ENCODE measurements at regions not wholly inside any gene's neighbourhood (a gene's known extent, or its start where the extent isn't known, plus 50 kb on each side); places are given as distances from the start of the nearest gene placed in this dataset.

DNA sequence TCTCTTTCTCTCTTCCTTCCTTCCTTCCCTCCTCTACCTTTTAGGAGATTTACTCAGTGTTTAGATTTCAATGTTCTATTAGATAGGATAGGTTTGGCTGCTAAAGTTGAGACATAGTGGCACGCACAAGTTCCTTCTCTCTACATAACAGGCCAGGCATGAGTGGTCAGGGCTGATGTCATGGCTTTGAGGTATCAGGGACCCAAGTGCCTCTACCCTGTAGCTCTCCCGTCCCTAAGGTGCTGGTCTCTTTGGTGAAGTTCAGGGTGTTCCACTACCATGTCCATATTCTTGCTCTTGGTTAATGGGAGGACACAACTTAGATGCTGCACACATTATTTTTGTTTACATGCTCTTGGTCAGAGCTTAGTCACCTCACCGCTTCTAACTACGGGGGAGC is 245.3 kb downstream of the QKI start:
- no peak overlapping the region for H3K14ac ChIP-seq (replicated peaks; ENCODE audit: low read depth, low read length)
- no peak overlapping the region for H3K4me3 ChIP-seq (ENCODE audit: insufficient read depth, low read depth, low read length)
- H3K4ac ChIP-seq (ENCODE audit: low read depth, low read length), result no peak overlapping the region
- in situ Hi-C loops (cut with MboI; ENCODE audit: low sequenced_read_pairs) (no loop called here), dilution Hi-C loops (cut with HindIII; ENCODE audit: low sequenced_read_pairs, unreplicated experiment) (no loop called here), intact Hi-C loops (cut with micrococcal nuclease) (no loop called here)
- no peak overlapping the region for H3K23ac ChIP-seq (ENCODE audit: low read depth, low read length)
- no TSS peak for BruUV-seq (replicated peaks)
- CTCF ChIA-PET, result no interaction called here
- no peak overlapping the region for H4K5ac ChIP-seq (ENCODE audit: low read depth, low read length)
- POLR2A ChIA-PET (ENCODE audit: unreplicated experiment), result no interaction called here
- H4K91ac ChIP-seq (ENCODE audit: insufficient read depth, low read depth, low read length), result no peak overlapping the region
- H4K8ac ChIP-seq (ENCODE audit: low read depth in 2 of 2, low read length in 2 of 2), result no peak overlapping the region
- H3K4me1 ChIP-seq (ENCODE audit: control insufficient read depth, insufficient read depth, low read length), result no peaks in the 10 kb centered on the region
- no peak overlapping the region for H3K18ac ChIP-seq (ENCODE audit: low read depth, low read length)
- H2BK15ac ChIP-seq (ENCODE audit: low read depth, low read length), result no peak overlapping the region
- no CpG with 5 or more reads among the region's 4 CpGs for WGBS, 2 experiments (ENCODE audit: extremely low coverage in 2 of 2, insufficient read length in 1 of 2)
- H3K27me3 ChIP-seq (ENCODE audit: control insufficient read depth, insufficient read depth, low read length), result peaks cover 11% of the 10 kb centered on the region
- ATAC-seq (ENCODE audit: low read depth), result no peak
- no peaks in the 10 kb centered on the region for H3K36me3 ChIP-seq (ENCODE audit: control insufficient read depth, insufficient read depth, low read length)
- no peak overlapping the region for H2AK9ac ChIP-seq (replicated peaks; ENCODE audit: low read depth, low read length, poor library complexity)
- no peak overlapping the region for H3K27ac ChIP-seq (ENCODE audit: insufficient read depth, low read length)
- H2AFZ ChIP-seq (replicated peaks; ENCODE audit: low read length, poor library complexity), result no peak overlapping the region
- no peak overlapping the region for H2AK5ac ChIP-seq (ENCODE audit: low read depth, low read length)
- H3K4me2 ChIP-seq (ENCODE audit: low read depth, low read length), result no peak overlapping the region
- H2BK5ac ChIP-seq (ENCODE audit: low read depth, low read length, poor library complexity, severe bottlenecking), result no peak overlapping the region
- H3K56ac ChIP-seq (ENCODE audit: extremely low read depth, insufficient read depth, low read length), result no peak overlapping the region
- no peak overlapping the region for H2BK20ac ChIP-seq (ENCODE audit: low read depth, low read length)
- H3K9ac ChIP-seq (ENCODE audit: low read depth, low read length), result no peak overlapping the region
- H2BK120ac ChIP-seq (ENCODE audit: low read depth, low read length), result no peak overlapping the region
- H4K20me1 ChIP-seq (ENCODE audit: insufficient read depth, low read length), result no peaks in the 10 kb centered on the region
- no peaks in the 10 kb centered on the region; the same call in 1 of the 2 replicates for H3K9me3 ChIP-seq (ENCODE audit: control insufficient read depth, insufficient read depth, low read length)
- TF ChIP-seq MXI1 (IDR thresholded peaks at IDR 0.05; ENCODE audit: borderline replicate concordance, low read depth, low read length), result no peak
- no peak for TF ChIP-seq BHLHE40 (IDR thresholded peaks at IDR 0.05; ENCODE audit: low read depth, low read length)
- no peak for TF ChIP-seq CHD1 (IDR thresholded peaks at IDR 0.05; ENCODE audit: low read depth, low read length)
- TF ChIP-seq, protein P1, sequence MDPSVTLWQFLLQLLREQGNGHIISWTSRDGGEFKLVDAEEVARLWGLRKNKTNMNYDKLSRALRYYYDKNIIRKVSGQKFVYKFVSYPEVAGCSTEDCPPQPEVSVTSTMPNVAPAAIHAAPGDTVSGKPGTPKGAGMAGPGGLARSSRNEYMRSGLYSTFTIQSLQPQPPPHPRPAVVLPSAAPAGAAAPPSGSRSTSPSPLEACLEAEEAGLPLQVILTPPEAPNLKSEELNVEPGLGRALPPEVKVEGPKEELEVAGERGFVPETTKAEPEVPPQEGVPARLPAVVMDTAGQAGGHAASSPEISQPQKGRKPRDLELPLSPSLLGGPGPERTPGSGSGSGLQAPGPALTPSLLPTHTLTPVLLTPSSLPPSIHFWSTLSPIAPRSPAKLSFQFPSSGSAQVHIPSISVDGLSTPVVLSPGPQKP (IDR thresholded peaks at IDR 0.05; ENCODE audit: borderline replicate concordance, low read depth, low read length), result no peak
- no peak for TF ChIP-seq FOS (IDR thresholded peaks at IDR 0.05; ENCODE audit: low read depth, low read length)
- TF ChIP-seq MAFK (IDR thresholded peaks at IDR 0.05; ENCODE audit: low read depth, low read length), result no peak
- no peak for TF ChIP-seq MAZ (IDR thresholded peaks at IDR 0.05; ENCODE audit: borderline replicate concordance, low read depth, low read length)
- TF ChIP-seq SMC3 (IDR thresholded peaks at IDR 0.05; ENCODE audit: low read depth, low read length), result no peak
- TF ChIP-seq, protein P2, sequence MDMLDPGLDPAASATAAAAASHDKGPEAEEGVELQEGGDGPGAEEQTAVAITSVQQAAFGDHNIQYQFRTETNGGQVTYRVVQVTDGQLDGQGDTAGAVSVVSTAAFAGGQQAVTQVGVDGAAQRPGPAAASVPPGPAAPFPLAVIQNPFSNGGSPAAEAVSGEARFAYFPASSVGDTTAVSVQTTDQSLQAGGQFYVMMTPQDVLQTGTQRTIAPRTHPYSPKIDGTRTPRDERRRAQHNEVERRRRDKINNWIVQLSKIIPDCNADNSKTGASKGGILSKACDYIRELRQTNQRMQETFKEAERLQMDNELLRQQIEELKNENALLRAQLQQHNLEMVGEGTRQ (IDR thresholded peaks at IDR 0.05; ENCODE audit: low read depth, low read length), result no peak
- no peak for TF ChIP-seq RCOR1 (IDR thresholded peaks at IDR 0.05; ENCODE audit: insufficient replicate concordance, low read length)
- TF ChIP-seq NFE2L2 (IDR thresholded peaks at IDR 0.05; ENCODE audit: low read depth, low read length), result no peak
- no peak for TF ChIP-seq POLR2A (IDR thresholded peaks at IDR 0.05; ENCODE audit: low read depth, low read length)
- TF ChIP-seq RFX5 (IDR thresholded peaks at IDR 0.05; ENCODE audit: low read depth, low read length), result no peak
- TF ChIP-seq CEBPB (IDR thresholded peaks at IDR 0.05; ENCODE audit: low read depth, low read length), result no peak
- no peak for TF ChIP-seq RAD21 (IDR thresholded peaks at IDR 0.05; ENCODE audit: low read length)
- DNase-seq, result no peak
- no peaks in the 10 kb centered on the region for H3K9me1 ChIP-seq (ENCODE audit: insufficient read depth, low read length)
- no peaks in the 10 kb centered on the region for H3K79me1 ChIP-seq (ENCODE audit: low read depth in 1 of 2, low read length in 2 of 2)

Data from IMR-90 (cell line).